ENCODE measurements at regions not wholly inside any gene's neighbourhood (a gene's known extent, or its start where the extent isn't known, plus 50 kb on each side); places are given as distances from the start of the nearest gene placed in this dataset.
A peak's percentile ranks its signal among the peaks of the same experiment; 100 is the strongest.

DNA sequence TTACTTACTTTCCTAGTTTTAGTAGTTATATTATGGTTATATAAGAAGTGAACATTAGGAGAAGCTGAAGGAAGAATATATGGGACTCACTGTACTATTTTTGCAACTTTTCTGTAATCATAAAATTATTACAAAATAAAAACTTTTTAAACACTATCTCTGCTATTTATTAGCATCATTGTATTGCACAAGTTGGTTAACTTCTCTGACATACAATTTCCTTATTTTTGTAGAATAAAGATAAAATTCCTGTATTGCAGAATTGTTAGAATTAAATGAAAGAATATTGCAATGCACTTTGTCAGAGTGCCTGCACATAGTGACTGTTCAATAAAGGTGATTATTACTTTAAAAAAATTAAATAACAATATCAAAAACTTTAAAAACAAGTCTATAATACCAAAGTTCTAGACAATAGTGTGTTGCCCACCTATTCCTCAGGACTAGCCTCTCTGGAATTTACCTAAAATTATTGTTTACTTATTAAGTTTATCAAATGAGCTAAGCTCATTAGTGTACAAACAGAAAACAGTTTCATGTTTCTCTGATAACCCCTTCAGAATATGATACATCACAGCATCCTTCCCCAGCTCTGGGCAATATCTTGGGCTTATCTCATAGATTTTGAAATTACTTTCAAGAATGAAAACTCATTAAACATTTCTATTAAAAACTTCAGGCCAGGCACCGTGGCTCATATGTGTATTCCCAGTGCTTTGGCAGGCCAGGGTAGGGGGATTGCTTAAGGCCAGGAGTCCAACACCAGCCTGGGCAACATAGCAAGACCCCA, 77.4 kb upstream of the TMPO start:
- H3K4me3 Mint-ChIP-seq (ENCODE audit: low read depth, unreplicated experiment) = no peak overlapping the region
- TF ChIP-seq, protein P1, sequence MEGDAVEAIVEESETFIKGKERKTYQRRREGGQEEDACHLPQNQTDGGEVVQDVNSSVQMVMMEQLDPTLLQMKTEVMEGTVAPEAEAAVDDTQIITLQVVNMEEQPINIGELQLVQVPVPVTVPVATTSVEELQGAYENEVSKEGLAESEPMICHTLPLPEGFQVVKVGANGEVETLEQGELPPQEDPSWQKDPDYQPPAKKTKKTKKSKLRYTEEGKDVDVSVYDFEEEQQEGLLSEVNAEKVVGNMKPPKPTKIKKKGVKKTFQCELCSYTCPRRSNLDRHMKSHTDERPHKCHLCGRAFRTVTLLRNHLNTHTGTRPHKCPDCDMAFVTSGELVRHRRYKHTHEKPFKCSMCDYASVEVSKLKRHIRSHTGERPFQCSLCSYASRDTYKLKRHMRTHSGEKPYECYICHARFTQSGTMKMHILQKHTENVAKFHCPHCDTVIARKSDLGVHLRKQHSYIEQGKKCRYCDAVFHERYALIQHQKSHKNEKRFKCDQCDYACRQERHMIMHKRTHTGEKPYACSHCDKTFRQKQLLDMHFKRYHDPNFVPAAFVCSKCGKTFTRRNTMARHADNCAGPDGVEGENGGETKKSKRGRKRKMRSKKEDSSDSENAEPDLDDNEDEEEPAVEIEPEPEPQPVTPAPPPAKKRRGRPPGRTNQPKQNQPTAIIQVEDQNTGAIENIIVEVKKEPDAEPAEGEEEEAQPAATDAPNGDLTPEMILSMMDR (IDR thresholded peaks at IDR 0.05; ENCODE audit: unreplicated experiment) = no peak
- CTCF ChIA-PET = interaction anchor here (0.6 to 0.9 kb wide), 2 partner anchors 14 to 19 kb away, joined by 4 read pairs; no protein-coding TSS in a partner anchor
- intact Hi-C loops (cut with micrococcal nuclease; ENCODE audit: unreplicated experiment) = no loop called here
- H3K4me1 Mint-ChIP-seq (ENCODE audit: low read depth, unreplicated experiment) = peaks cover 11% of the 10 kb centered on the region
- no peak for DNase-seq
- no peaks in the 10 kb centered on the region for H3K36me3 Mint-ChIP-seq (ENCODE audit: insufficient read depth, unreplicated experiment)
- BruUV-seq (replicated peaks) = no TSS peak
- H3K27me3 Mint-ChIP-seq (ENCODE audit: unreplicated experiment) = peaks cover 12% of the 10 kb centered on the region
- no peak overlapping the region for H3K27ac Mint-ChIP-seq (ENCODE audit: unreplicated experiment)
- H3K9me3 Mint-ChIP-seq (ENCODE audit: low read depth, unreplicated experiment) = peaks cover 8% of the 10 kb centered on the region

DNA sequence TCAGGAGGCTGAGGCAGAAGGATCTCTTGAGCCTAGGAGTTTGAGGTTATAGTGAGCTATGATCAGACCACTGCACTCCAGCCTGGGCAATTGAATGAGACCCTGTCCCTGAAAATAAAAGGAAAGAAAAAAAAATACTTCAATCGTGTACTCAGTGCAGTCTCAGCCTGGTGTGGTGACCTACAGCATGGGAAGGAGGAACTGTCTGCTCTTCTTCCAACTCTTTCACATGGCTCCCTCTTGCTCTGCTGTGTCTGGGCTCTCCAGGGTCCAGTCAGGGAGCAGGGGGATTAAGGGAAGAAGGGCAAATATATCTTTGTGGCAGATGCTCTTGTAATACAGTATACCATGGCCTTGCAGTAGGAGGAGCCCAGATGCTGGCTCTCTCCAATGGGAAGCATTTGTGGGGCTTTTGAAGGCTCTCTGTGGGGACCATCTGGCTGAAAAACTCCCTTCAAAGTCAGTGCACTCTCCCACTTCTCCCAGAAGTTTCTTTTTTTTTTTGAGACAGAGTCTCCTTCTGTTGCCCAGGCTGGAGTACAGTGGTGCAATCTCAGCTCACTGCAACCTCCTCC, 76.6 kb upstream of the TMPO start:
- TF ChIP-seq, protein P1 (IDR thresholded peaks at IDR 0.05; ENCODE audit: unreplicated experiment) = no peak
- H3K36me3 Mint-ChIP-seq (ENCODE audit: insufficient read depth, unreplicated experiment) = no peaks in the 10 kb centered on the region
- H3K4me1 Mint-ChIP-seq (ENCODE audit: low read depth, unreplicated experiment) = peaks cover 11% of the 10 kb centered on the region
- H3K9me3 Mint-ChIP-seq (ENCODE audit: low read depth, unreplicated experiment) = peaks cover 8% of the 10 kb centered on the region
- DNase-seq = no peak
- CTCF ChIA-PET = interaction anchor here (0.9 kb wide), 1 partner anchor 13 kb away, joined by 4 read pairs; no protein-coding TSS in a partner anchor
- H3K4me3 Mint-ChIP-seq (ENCODE audit: low read depth, unreplicated experiment) = no peak overlapping the region
- BruUV-seq (replicated peaks) = no TSS peak
- intact Hi-C loops (cut with micrococcal nuclease; ENCODE audit: unreplicated experiment) = no loop called here
- peaks cover 12% of the 10 kb centered on the region for H3K27me3 Mint-ChIP-seq (ENCODE audit: unreplicated experiment)
- no peak overlapping the region for H3K27ac Mint-ChIP-seq (ENCODE audit: unreplicated experiment)

DNA sequence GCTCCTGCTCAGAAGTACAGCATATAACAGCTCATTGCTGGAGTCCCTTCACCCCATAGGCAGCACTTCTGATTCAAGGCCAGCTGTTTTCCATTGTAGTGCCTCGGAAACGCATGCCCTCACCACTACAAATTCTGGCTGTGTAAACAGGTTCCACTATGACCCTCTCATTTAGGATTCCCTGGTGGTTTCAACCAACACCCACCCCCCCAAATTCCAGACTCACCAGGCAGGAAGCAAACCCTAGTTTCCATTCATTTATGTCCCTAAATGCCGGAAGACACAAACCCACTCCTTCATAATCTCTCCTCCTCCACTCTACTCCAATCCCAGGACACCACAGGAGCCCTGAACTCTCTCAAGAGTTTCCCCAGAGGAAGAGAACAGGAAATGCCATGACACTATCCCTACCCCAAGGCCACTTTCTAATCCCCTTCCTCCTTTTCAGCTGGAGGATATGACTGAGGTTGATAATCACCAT, 75.9 kb upstream of the TMPO start:
- Mint-ChIP-seq H3K36me3 (ENCODE audit: insufficient read depth, unreplicated experiment) (no peaks in the 10 kb centered on the region), H3K27me3 (ENCODE audit: unreplicated experiment) (peaks cover 12% of the 10 kb centered on the region), H3K4me1 (ENCODE audit: low read depth, unreplicated experiment) (peaks cover 11% of the 10 kb centered on the region), H3K4me3 (ENCODE audit: low read depth, unreplicated experiment) (no peak overlapping the region), H3K9me3 (ENCODE audit: low read depth, unreplicated experiment) (peaks cover 8% of the 10 kb centered on the region), H3K27ac (ENCODE audit: unreplicated experiment) (peak overlapping the region; percentile 59)
- TF ChIP-seq, protein P1 (IDR thresholded peaks at IDR 0.05; ENCODE audit: unreplicated experiment) = no peak
- intact Hi-C loops (cut with micrococcal nuclease; ENCODE audit: unreplicated experiment) = no loop called here
- DNase-seq = no peak
- no TSS peak for BruUV-seq (replicated peaks)
- CTCF ChIA-PET = no interaction called here

DNA sequence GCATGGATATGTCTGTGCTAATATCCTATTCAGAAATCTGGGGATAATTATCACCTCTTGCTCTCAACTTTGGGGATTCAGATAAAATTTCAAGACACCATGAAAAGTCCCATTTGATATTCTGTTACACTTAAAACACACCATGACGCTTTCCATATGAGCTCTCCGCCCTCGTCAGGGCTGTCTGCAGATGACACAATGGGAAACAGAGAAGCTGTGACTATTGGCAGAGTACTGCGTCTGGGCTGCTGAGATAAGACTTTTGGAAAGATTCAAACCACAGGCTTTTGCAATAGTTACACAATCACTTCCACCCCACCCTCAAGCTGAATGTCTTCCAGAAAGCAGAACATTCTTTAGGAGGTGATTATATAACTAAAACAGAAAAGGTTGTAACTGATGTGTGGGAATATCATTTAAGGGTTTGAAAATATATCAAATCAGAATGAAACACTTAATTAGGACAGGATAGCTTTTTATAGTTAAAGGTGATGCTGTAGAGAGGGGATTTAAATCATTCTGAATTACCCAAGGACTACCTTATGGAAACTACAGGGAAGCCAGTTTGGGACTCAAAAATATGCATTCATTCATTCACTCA, 75.3 kb upstream of the TMPO start:
- DNase-seq = peak; percentile 41
- H3K36me3 Mint-ChIP-seq (ENCODE audit: insufficient read depth, unreplicated experiment) = no peaks in the 10 kb centered on the region
- H3K27ac Mint-ChIP-seq (ENCODE audit: unreplicated experiment) = peak overlapping the region; percentile 59
- peaks cover 11% of the 10 kb centered on the region for H3K27me3 Mint-ChIP-seq (ENCODE audit: unreplicated experiment)
- TF ChIP-seq, protein P1 (IDR thresholded peaks at IDR 0.05; ENCODE audit: unreplicated experiment) = no peak
- BruUV-seq (replicated peaks) = no TSS peak
- H3K4me3 Mint-ChIP-seq (ENCODE audit: low read depth, unreplicated experiment) = no peak overlapping the region
- intact Hi-C loops (cut with micrococcal nuclease; ENCODE audit: unreplicated experiment) = no loop called here
- H3K4me1 Mint-ChIP-seq (ENCODE audit: low read depth, unreplicated experiment) = peaks cover 11% of the 10 kb centered on the region
- H3K9me3 Mint-ChIP-seq (ENCODE audit: low read depth, unreplicated experiment) = peaks cover 5% of the 10 kb centered on the region
- CTCF ChIA-PET = interaction anchor here (1.1 kb wide), 1 partner anchor 35 kb away, joined by 3 read pairs; no protein-coding TSS in a partner anchor
